Vagina (tissue), 2 donors: ENCODE measurements at regions not wholly inside any gene's neighbourhood (a gene's known extent, or its start where the extent isn't known, plus 50 kb on each side); places are given as distances from the start of the nearest gene placed in this dataset.

Experiments used
- DNase-seq, 2 donors: peaks; one replicate each; pipeline ENCODE4 v3.0.0-alpha.2; 2017; ENCODE audit errors: extremely low spot score in 2 of 2
- H3K27ac ChIP-seq: fragments of 200-600 bp; sonication (generic); one replicate; pipeline ENCODE4 v1.5.1; 2019
- H3K27me3 ChIP-seq: fragments of 200-600 bp; sonication (generic); one replicate; pipeline ENCODE4 v1.5.1; 2019
- H3K36me3 ChIP-seq, 2 donors: fragments of 200-600 bp; sonication (generic); one replicate each; pipeline ENCODE4 v1.5.1; 2017 to 2019
- H3K4me1 ChIP-seq: fragments of 200-600 bp; sonication (generic); one replicate; pipeline ENCODE4 v1.5.1; 2019
- H3K4me3 ChIP-seq, 2 donors: fragments of 200-600 bp; sonication (generic); 1 replicate in 1 of 2; 2 replicates in 1 of 2; pipeline ENCODE4 v1.5.1; 2016 to 2019
- H3K9me3 ChIP-seq: fragments of 200-600 bp; sonication (generic); one replicate; pipeline ENCODE4 v1.5.1; 2019
- CTCF ChIP-seq, 3 experiments: fragments of 450-650 bp in 2 of 3; fragments of 200-600 bp in 1 of 3; sonication (generic) in 1 of 3; IDR thresholded peaks; one replicate each; pipeline ENCODE4 v1.5.1; 2017 to 2019; ENCODE audit warnings: antibody characterized with exemption in 3 of 3, mild to moderate bottlenecking in 2 of 3, moderate library complexity in 2 of 3
- POLR2A ChIP-seq, 2 donors: fragments of 450-650 bp; IDR thresholded peaks; one replicate each; pipeline ENCODE4 v1.6.1; 2017; ENCODE audit warnings: antibody characterized with exemption in 2 of 2, mild to moderate bottlenecking in 2 of 2, moderate library complexity in 2 of 2
- POLR2AphosphoS5 ChIP-seq, 2 donors: sonication (generic); formaldehyde crosslinking; IDR thresholded peaks; one replicate each; pipeline ENCODE4 v1.9.0; 2017; ENCODE audit warnings: antibody characterized with exemption in 2 of 2, mild to moderate bottlenecking in 2 of 2, low read depth in 1 of 2; ENCODE audit not compliant: insufficient read depth in 1 of 2
- intact Hi-C: fragments of 100-400 bp; cut with DNase I; formaldehyde crosslinking; loops from one replicate; pipeline ENCODE4 v1.15.1; 2023

GRCh38 chr10:65340340-65340739, 1585.5 kb upstream of the LRRTM3 start:
- TF ChIP-seq POLR2AphosphoS5 (IDR thresholded peaks at IDR 0.05; ENCODE audit: insufficient read depth in 1 of 2, low read depth in 1 of 2) (no peak), POLR2A (IDR thresholded peaks at IDR 0.05) (no peak), CTCF (IDR thresholded peaks at IDR 0.05) (no peak)
- no peak for DNase-seq
- no peaks in the 10 kb centered on the region for H3K9me3 ChIP-seq
- no peaks in the 10 kb centered on the region for H3K27me3 ChIP-seq
- no peaks in the 10 kb centered on the region for H3K4me1 ChIP-seq
- H3K4me3 ChIP-seq, result no peak overlapping the region
- no peak overlapping the region for H3K27ac ChIP-seq
- intact Hi-C loops, result no loop called here
- H3K36me3 ChIP-seq, result no peaks in the 10 kb centered on the region

GRCh38 chr10:65341323-65341925, 1584.4 kb upstream of the LRRTM3 start:
- Histone ChIP-seq H3K4me1 (no peaks in the 10 kb centered on the region), H3K27me3 (no peaks in the 10 kb centered on the region), H3K4me3 (no peak overlapping the region), H3K36me3 (no peaks in the 10 kb centered on the region), H3K9me3 (no peaks in the 10 kb centered on the region), H3K27ac (no peak overlapping the region)
- no peak for TF ChIP-seq POLR2A (IDR thresholded peaks at IDR 0.05)
- no peak for TF ChIP-seq POLR2AphosphoS5 (IDR thresholded peaks at IDR 0.05; ENCODE audit: insufficient read depth in 1 of 2, low read depth in 1 of 2)
- no peak for TF ChIP-seq CTCF (IDR thresholded peaks at IDR 0.05)
- intact Hi-C loops, result no loop called here
- DNase-seq, result no peak

- intact Hi-C loops, result no loop called here
- Histone ChIP-seq H3K36me3 (no peaks in the 10 kb centered on the region), H3K27ac (no peak overlapping the region), H3K27me3 (no peaks in the 10 kb centered on the region), H3K4me3 (no peak overlapping the region), H3K9me3 (no peaks in the 10 kb centered on the region), H3K4me1 (no peaks in the 10 kb centered on the region)
- DNase-seq, result no peak
- no peak for TF ChIP-seq POLR2AphosphoS5 (IDR thresholded peaks at IDR 0.05; ENCODE audit: insufficient read depth in 1 of 2, low read depth in 1 of 2)
- TF ChIP-seq POLR2A (IDR thresholded peaks at IDR 0.05), result no peak
- TF ChIP-seq CTCF (IDR thresholded peaks at IDR 0.05), result no peak
Observed at GRCh38 chr10:65342245-65342644, 1583.6 kb upstream of the LRRTM3 start.

- no peaks in the 10 kb centered on the region for H3K27me3 ChIP-seq
- intact Hi-C loops, result no loop called here
- no peaks in the 10 kb centered on the region for H3K9me3 ChIP-seq
- DNase-seq, result no peak
- H3K4me1 ChIP-seq, result no peaks in the 10 kb centered on the region
- H3K4me3 ChIP-seq, result no peak overlapping the region
- H3K36me3 ChIP-seq, result no peaks in the 10 kb centered on the region
- TF ChIP-seq CTCF (IDR thresholded peaks at IDR 0.05) (no peak), POLR2A (IDR thresholded peaks at IDR 0.05) (no peak), POLR2AphosphoS5 (IDR thresholded peaks at IDR 0.05; ENCODE audit: insufficient read depth in 1 of 2, low read depth in 1 of 2) (no peak)
- H3K27ac ChIP-seq, result no peak overlapping the region
Observed at GRCh38 chr10:65346466-65346865, 1579.4 kb upstream of the LRRTM3 start.

- H3K36me3 ChIP-seq, result no peaks in the 10 kb centered on the region
- H3K9me3 ChIP-seq, result no peaks in the 10 kb centered on the region
- no peak overlapping the region for H3K27ac ChIP-seq
- DNase-seq, result no peak
- H3K27me3 ChIP-seq, result no peaks in the 10 kb centered on the region
- intact Hi-C loops, result no loop called here
- no peak overlapping the region for H3K4me3 ChIP-seq
- no peak for TF ChIP-seq CTCF (IDR thresholded peaks at IDR 0.05)
- no peak for TF ChIP-seq POLR2AphosphoS5 (IDR thresholded peaks at IDR 0.05; ENCODE audit: insufficient read depth in 1 of 2, low read depth in 1 of 2)
- no peak for TF ChIP-seq POLR2A (IDR thresholded peaks at IDR 0.05)
- H3K4me1 ChIP-seq, result no peaks in the 10 kb centered on the region
Observed at GRCh38 chr10:65348637-65349036, 1577.2 kb upstream of the LRRTM3 start.
